ENCODE measurements at regions not wholly inside any gene's neighbourhood (a gene's known extent, or its start where the extent isn't known, plus 50 kb on each side); places are given as distances from the start of the nearest gene placed in this dataset.
A peak's percentile ranks its signal among the peaks of the same experiment; 100 is the strongest.

- Mint-ChIP-seq H3K27me3 (ENCODE audit: low read depth in 3 of 3) (peaks cover 2 to 7% (median 2%) of the 10 kb centered on the region in 3 donors), H3K36me3 (no peaks in the 10 kb centered on the region), H3K4me1 (peaks cover 10% of the 10 kb centered on the region)
Measured at GRCh38 chr5:167831754-167832504, 459.5 kb upstream of the WWC1 start.

GRCh38 chr5:167832609-167833008, 458.8 kb upstream of the WWC1 start:
- WGBS (ENCODE audit: insufficient coverage): no CpG with 5 or more reads among the region's 1 CpG
- no peaks in the 10 kb centered on the region for H3K27me3 ChIP-seq (ENCODE audit: control insufficient read depth in 2 of 2, insufficient read depth in 2 of 2, low read length in 2 of 2)
- Mint-ChIP-seq H3K36me3 (no peaks in the 10 kb centered on the region), H3K27ac (no peak overlapping the region), H3K27me3 (ENCODE audit: low read depth in 3 of 3) (peaks cover 0 to 6% (median 2%) of the 10 kb centered on the region in 3 donors), H3K4me3 (peak overlapping the region in 1 of 2 donors; percentile 5), H3K9me3 (peaks cover 0 to 3% (median 0%) of the 10 kb centered on the region in 7 donors), H3K4me1 (peaks cover 10% of the 10 kb centered on the region)
- no peak overlapping the region for H3K4me3 ChIP-seq (replicated peaks in 1 of 3; ENCODE audit: low read depth in 2 of 3, low read length in 3 of 3)
- no peak overlapping the region for H3K4me2 ChIP-seq (replicated peaks; ENCODE audit: extremely low read depth, low read length, poor library complexity, severe bottlenecking)
- no peaks in the 10 kb centered on the region for H3K4me1 ChIP-seq (ENCODE audit: control insufficient read depth in 1 of 2, insufficient read depth in 2 of 2, low read length in 2 of 2)
- no peaks in the 10 kb centered on the region for H3K79me2 ChIP-seq (ENCODE audit: insufficient read depth, low read length)
- no peaks in the 10 kb centered on the region for H3K9me3 ChIP-seq (replicated peaks in 1 of 2; ENCODE audit: control insufficient read depth in 1 of 2, insufficient read depth in 1 of 2, low read length in 2 of 2)
- no peaks in the 10 kb centered on the region for H4K20me1 ChIP-seq (ENCODE audit: insufficient read depth, low read length)
- TF ChIP-seq CTCF (IDR thresholded peaks at IDR 0.05): no peak
- intact Hi-C loops (cut with micrococcal nuclease): no loop called here
- H3K9ac ChIP-seq (ENCODE audit: insufficient read depth, low read length, poor library complexity, severe bottlenecking): no peak overlapping the region
- H3K27ac ChIP-seq (ENCODE audit: low read depth in 1 of 2, low read length in 2 of 2): no peak overlapping the region
- H2AFZ ChIP-seq (ENCODE audit: insufficient read depth, low read depth, low read length, poor library complexity, severe bottlenecking): no peak overlapping the region
- DNase-seq: no peak
- H3K36me3 ChIP-seq (replicated peaks in 1 of 2; ENCODE audit: control insufficient read depth in 1 of 2, insufficient read depth in 2 of 2, low read length in 2 of 2): no peaks in the 10 kb centered on the region

More at GRCh38 chr5:167831754-167832504, 459.5 kb upstream of the WWC1 start:
- no peaks in the 10 kb centered on the region for H3K9me3 ChIP-seq (replicated peaks in 1 of 2; ENCODE audit: control insufficient read depth in 1 of 2, insufficient read depth in 1 of 2, low read length in 2 of 2)
- peaks cover 0 to 3% (median 0%) of the 10 kb centered on the region in 7 donors for H3K9me3 Mint-ChIP-seq
- 87% methylated on average over 5 of the region's 8 CpGs for WGBS (ENCODE audit: insufficient coverage)
- no peaks in the 10 kb centered on the region for H4K20me1 ChIP-seq (ENCODE audit: insufficient read depth, low read length)
- peak overlapping the region in 1 of 2 donors; percentile 5 for H3K4me3 Mint-ChIP-seq
- no peaks in the 10 kb centered on the region for H3K27me3 ChIP-seq (ENCODE audit: control insufficient read depth in 2 of 2, insufficient read depth in 2 of 2, low read length in 2 of 2)
- DNase-seq: no peak
- H3K4me1 ChIP-seq (ENCODE audit: control insufficient read depth in 1 of 2, insufficient read depth in 2 of 2, low read length in 2 of 2): no peaks in the 10 kb centered on the region
- no peak overlapping the region for H3K9ac ChIP-seq (ENCODE audit: insufficient read depth, low read length, poor library complexity, severe bottlenecking)
- H3K79me2 ChIP-seq (ENCODE audit: insufficient read depth, low read length): no peaks in the 10 kb centered on the region
- no peak overlapping the region for H2AFZ ChIP-seq (ENCODE audit: insufficient read depth, low read depth, low read length, poor library complexity, severe bottlenecking)
- H3K4me3 ChIP-seq (replicated peaks in 1 of 3; ENCODE audit: low read depth in 2 of 3, low read length in 3 of 3): no peak overlapping the region
- H3K36me3 ChIP-seq (replicated peaks in 1 of 2; ENCODE audit: control insufficient read depth in 1 of 2, insufficient read depth in 2 of 2, low read length in 2 of 2): no peaks in the 10 kb centered on the region
- H3K27ac ChIP-seq (ENCODE audit: low read depth in 1 of 2, low read length in 2 of 2): no peak overlapping the region
- intact Hi-C loops (cut with micrococcal nuclease): no loop called here
- TF ChIP-seq CTCF (IDR thresholded peaks at IDR 0.05): no peak
- no peak overlapping the region for H3K27ac Mint-ChIP-seq
- no peak overlapping the region for H3K4me2 ChIP-seq (replicated peaks; ENCODE audit: extremely low read depth, low read length, poor library complexity, severe bottlenecking)

All from CD14-positive monocyte (primary cell).